GM12865 (cell line): ENCODE measurements at regions not wholly inside any gene's neighbourhood (a gene's known extent, or its start where the extent isn't known, plus 50 kb on each side); places are given as distances from the start of the nearest gene placed in this dataset.
"Not testable (repeated sequence)": the region's sequence is repeated elsewhere in the genome, so short reads cannot be mapped to it uniquely, and the experiment has no call there.

Experiments
- DNase-seq: peaks from one replicate; pipeline ENCODE4 v3.0.0; 2010; ENCODE audit warnings: low read depth
- H3K4me3 ChIP-seq: 2 replicates; pipeline ENCODE4 v1.5.1; 2011; ENCODE audit warnings: mild to moderate bottlenecking, low read depth, low read length, control low read depth
- TF ChIP-seq, protein P1 (sequence below): IDR thresholded peaks from 2 replicates; pipeline ENCODE4 v1.5.1; 2011; ENCODE audit warnings: low read length, control low read depth, low read depth, inconsistent platforms; ENCODE audit not compliant: insufficient read depth; ENCODE audit errors: missing control alignments

DNA sequence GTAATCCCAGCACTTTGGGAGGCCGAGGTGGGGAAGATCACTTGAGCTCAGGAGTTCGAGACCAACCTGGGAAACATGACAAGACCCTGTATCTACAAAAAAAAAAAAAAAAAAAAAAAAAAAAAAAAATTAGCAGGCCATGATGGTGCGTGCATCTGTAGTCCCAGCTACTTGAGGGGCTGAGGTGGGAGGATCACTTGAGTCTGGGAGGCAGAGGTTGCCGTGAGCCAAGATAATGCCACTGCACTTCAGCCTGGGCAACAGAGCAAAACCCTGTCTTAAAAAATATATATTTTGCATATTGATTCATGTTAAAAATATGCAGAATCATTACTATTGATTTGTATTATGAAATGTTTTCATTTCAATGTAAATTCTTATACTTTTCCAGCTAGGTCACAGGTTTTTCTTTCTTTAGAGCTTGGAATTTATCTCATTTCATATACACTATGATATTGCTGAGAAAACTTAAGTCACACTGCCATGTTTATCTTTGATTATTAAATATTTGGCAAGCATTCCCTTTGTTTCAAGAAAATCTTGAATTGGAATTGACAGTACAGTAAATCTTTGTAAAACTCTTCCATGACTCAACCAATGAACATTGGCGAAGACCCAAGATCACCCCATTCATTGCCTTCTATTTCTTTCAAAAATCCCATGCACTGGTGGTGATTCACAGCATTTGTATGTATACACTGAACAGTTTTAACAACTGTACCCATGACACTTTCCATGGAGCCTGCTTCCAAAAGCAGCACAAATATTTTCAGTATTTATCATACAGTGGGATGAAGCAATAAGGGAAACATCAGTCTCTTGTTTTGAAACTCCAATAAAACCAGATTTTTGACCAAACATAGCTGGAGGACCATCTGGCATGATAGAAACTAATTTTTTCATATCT is 83.5 kb upstream of the TNRC6A start:
- no peak for DNase-seq
- TF ChIP-seq, protein P1, sequence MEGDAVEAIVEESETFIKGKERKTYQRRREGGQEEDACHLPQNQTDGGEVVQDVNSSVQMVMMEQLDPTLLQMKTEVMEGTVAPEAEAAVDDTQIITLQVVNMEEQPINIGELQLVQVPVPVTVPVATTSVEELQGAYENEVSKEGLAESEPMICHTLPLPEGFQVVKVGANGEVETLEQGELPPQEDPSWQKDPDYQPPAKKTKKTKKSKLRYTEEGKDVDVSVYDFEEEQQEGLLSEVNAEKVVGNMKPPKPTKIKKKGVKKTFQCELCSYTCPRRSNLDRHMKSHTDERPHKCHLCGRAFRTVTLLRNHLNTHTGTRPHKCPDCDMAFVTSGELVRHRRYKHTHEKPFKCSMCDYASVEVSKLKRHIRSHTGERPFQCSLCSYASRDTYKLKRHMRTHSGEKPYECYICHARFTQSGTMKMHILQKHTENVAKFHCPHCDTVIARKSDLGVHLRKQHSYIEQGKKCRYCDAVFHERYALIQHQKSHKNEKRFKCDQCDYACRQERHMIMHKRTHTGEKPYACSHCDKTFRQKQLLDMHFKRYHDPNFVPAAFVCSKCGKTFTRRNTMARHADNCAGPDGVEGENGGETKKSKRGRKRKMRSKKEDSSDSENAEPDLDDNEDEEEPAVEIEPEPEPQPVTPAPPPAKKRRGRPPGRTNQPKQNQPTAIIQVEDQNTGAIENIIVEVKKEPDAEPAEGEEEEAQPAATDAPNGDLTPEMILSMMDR: no peak
- no peak overlapping the region for H3K4me3 ChIP-seq

DNA sequence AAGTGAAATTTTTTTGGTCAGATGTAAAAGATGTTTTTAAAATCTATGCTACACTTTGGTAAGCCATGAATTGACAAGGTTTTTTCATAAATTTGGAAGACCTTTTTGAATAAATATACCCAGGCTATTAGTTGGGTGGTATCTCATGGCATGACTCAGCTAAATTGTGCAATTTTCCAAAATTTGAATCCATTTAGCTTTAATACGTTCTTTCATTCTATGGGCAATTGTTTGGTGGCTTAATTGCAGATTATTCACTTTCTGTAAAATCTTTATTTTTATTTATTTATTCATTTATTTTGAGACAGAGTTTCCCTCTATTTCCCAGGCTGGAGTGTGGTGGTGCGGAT is 82.8 kb upstream of the TNRC6A start:
- H3K4me3 ChIP-seq: no peak overlapping the region
- TF ChIP-seq, protein P1: no peak
- no peak for DNase-seq

DNA sequence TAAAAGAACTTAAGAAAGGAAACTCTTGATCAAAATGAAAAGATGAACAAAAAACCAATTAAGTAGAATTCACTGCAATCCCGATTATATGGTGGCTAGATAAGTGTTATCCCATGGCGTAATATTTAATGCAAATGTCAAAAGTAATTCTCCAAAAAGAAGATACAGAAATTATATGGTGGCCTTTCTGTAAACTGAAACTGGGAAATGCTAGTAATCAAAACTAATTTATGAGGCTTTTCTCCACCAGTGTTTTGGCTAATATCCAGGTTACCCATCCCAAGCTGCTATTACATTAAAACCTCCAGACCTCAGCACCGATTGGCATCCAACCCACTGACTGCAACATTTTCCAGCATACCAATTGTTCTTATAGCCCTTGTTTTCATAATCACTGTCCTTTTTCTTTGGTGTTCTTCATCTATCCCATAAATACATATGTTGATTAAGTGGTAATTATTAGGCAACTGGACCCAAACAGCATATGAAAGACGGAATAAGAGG is 77.2 kb upstream of the TNRC6A start:
- TF ChIP-seq, protein P1: no peak
- DNase-seq: no peak
- H3K4me3 ChIP-seq: no peak overlapping the region

DNA sequence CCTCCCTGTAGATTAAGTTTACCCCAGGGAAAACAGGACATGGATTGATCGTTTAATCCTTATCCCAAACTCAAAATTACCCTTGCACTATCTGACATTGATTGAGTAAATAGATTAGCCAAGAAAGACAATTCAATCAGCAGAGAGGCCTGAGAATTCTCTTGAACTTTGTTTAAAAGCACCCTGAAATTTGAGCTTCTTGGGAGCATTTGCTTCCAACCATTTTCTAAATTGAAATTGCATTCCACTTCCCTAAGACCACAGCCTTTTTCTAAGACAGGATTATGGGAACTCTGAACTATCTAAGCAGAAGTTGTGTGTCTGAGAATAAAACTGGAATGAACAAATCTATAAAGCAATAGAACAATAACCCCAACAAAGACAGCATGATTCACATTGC is 76.6 kb upstream of the TNRC6A start:
- no peak overlapping the region for H3K4me3 ChIP-seq
- no peak for DNase-seq
- TF ChIP-seq, protein P1: no peak

DNA sequence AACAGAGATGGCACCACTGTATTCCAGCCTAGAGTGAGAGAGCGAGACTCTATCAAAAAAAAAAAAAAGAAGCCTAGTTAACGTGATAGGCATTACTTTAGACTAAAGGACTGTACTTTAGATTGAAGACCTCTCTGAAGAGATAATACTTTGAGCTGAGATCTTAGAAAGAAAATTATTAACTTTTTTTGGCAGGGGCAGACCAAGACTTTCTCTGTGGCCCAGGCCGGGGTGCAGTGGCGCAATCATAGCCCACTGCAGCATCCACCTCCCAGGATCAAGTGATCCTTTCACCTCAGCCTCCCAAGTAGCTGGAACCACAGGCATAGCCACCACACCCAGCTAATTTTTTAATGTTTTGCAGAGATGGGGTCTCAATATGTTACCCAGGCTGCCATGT is 75.7 kb upstream of the TNRC6A start:
- TF ChIP-seq, protein P1: no peak
- DNase-seq: no peak
- H3K4me3 ChIP-seq: no peak overlapping the region

DNA sequence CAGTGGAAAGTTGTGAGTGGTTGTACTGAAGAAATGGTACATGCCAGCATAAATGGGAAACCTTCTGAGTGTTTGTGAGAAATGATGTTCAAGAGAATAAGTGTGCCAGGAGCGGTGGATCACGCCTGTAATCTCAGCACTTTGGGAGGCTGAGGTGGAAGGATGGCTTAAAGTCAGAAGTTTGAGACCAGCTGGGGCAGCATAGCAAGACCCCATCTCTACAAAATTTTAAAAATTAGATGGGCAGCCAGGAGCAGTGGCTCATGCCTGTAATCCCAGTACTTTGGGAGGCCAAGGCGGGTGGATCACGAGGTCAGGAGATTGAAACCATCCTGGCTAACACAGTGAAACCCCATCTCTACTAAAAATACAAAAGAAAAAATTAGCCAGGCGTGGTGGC is 63.5 kb upstream of the TNRC6A start:
- H3K4me3 ChIP-seq, DNase-seq: not testable (repeated sequence)

DNA sequence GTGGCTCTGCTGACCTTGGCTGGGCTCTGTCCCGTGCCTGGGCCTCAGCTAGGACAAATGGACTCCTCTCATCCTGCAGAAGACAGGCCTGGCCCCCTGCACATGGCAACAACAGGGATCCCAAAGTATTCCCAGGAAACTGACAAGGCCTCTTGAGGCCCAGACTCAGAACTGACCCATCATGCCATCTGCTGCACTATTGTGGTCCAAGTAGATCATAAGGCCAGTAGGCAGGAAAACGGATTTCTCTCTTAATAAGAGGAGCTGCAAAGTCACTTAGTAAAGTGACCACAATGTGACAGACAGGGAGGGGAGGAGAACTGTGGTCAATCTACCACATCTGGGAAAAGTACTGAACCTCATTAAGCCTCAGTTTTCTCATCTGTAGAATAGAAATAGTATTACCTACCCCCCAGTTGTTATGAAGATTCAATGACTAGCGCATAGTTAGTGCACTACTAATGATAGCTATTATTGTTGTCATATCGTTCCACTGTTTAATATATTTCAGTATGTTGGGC is 62.1 kb upstream of the TNRC6A start:
- no peak overlapping the region for H3K4me3 ChIP-seq
- TF ChIP-seq, protein P1: no peak
- DNase-seq: peak; percentile 33
